ENCODE measurements at regions not wholly inside any gene's neighbourhood (a gene's known extent, or its start where the extent isn't known, plus 50 kb on each side); places are given as distances from the start of the nearest gene placed in this dataset.
A peak's percentile ranks its signal among the peaks of the same experiment; 100 is the strongest.

- H3K4me1 ChIP-seq = no peaks in the 10 kb centered on the region
These were observed 396.2 kb downstream of the ZSWIM6 start for GRCh38 chr5:61728287-61728686.

GRCh38 chr5:61730866-61731265 is 398.8 kb downstream of the ZSWIM6 start:
- H3K27me3 ChIP-seq = no peaks in the 10 kb centered on the region
- intact Hi-C loops (cut with DNase I) = no loop called here

More at GRCh38 chr5:61728287-61728686, 396.2 kb downstream of the ZSWIM6 start:
- intact Hi-C loops (cut with DNase I) = no loop called here
- Histone ChIP-seq H3K27ac (no peak overlapping the region), H3K27me3 (no peaks in the 10 kb centered on the region), H3K9me3 (peaks cover 3% of the 10 kb centered on the region), H3K4me3 (no peak overlapping the region), H3K36me3 (no peaks in the 10 kb centered on the region)
- TF ChIP-seq CTCF (IDR thresholded peaks at IDR 0.05) (no peak), POLR2AphosphoS5 (IDR thresholded peaks at IDR 0.05; ENCODE audit: insufficient read depth in 1 of 2, low read depth in 1 of 2) (no peak), POLR2A (IDR thresholded peaks at IDR 0.05) (no peak)
- DNase-seq (ENCODE audit: extremely low spot score in 2 of 2) = no peak

GRCh38 chr5:61731267-61731945 is 399.3 kb downstream of the ZSWIM6 start:
- Histone ChIP-seq H3K4me1 (no peaks in the 10 kb centered on the region), H3K27me3 (no peaks in the 10 kb centered on the region), H3K36me3 (no peaks in the 10 kb centered on the region), H3K27ac (no peak overlapping the region), H3K9me3 (no peaks in the 10 kb centered on the region), H3K4me3 (no peak overlapping the region)
- intact Hi-C loops (cut with DNase I) = no loop called here
- no peak for DNase-seq (ENCODE audit: extremely low spot score in 2 of 2)
- TF ChIP-seq CTCF (IDR thresholded peaks at IDR 0.05) (no peak), POLR2AphosphoS5 (IDR thresholded peaks at IDR 0.05; ENCODE audit: insufficient read depth in 1 of 2, low read depth in 1 of 2) (no peak), POLR2A (IDR thresholded peaks at IDR 0.05) (no peak)

More at GRCh38 chr5:61730866-61731265, 398.8 kb downstream of the ZSWIM6 start:
- H3K4me1 ChIP-seq = no peaks in the 10 kb centered on the region
- no peaks in the 10 kb centered on the region for H3K9me3 ChIP-seq
- no peak overlapping the region for H3K4me3 ChIP-seq
- H3K27ac ChIP-seq = no peak overlapping the region
- no peaks in the 10 kb centered on the region for H3K36me3 ChIP-seq
- no peak for TF ChIP-seq POLR2A (IDR thresholded peaks at IDR 0.05)
- TF ChIP-seq CTCF (IDR thresholded peaks at IDR 0.05) = no peak
- no peak for TF ChIP-seq POLR2AphosphoS5 (IDR thresholded peaks at IDR 0.05; ENCODE audit: insufficient read depth in 1 of 2, low read depth in 1 of 2)
- DNase-seq (ENCODE audit: extremely low spot score in 2 of 2) = no peak

GRCh38 chr5:61731946-61732314 is 399.9 kb downstream of the ZSWIM6 start:
- intact Hi-C loops (cut with DNase I) = no loop called here

More at GRCh38 chr5:61731946-61732314, 399.9 kb downstream of the ZSWIM6 start:
- Histone ChIP-seq H3K27ac (no peak overlapping the region), H3K4me1 (no peaks in the 10 kb centered on the region), H3K27me3 (no peaks in the 10 kb centered on the region), H3K4me3 (peak overlapping the region in 1 of 2 donors; percentile 11), H3K9me3 (no peaks in the 10 kb centered on the region), H3K36me3 (no peaks in the 10 kb centered on the region)
- TF ChIP-seq POLR2AphosphoS5 (IDR thresholded peaks at IDR 0.05; ENCODE audit: insufficient read depth in 1 of 2, low read depth in 1 of 2) = no peak
- TF ChIP-seq POLR2A (IDR thresholded peaks at IDR 0.05) = no peak
- no peak for TF ChIP-seq CTCF (IDR thresholded peaks at IDR 0.05)
- DNase-seq (ENCODE audit: extremely low spot score in 2 of 2) = no peak

All from vagina (tissue), 2 donors.